ENCODE measurements at regions not wholly inside any gene's neighbourhood (a gene's known extent, or its start where the extent isn't known, plus 50 kb on each side); places are given as distances from the start of the nearest gene placed in this dataset.

DNA sequence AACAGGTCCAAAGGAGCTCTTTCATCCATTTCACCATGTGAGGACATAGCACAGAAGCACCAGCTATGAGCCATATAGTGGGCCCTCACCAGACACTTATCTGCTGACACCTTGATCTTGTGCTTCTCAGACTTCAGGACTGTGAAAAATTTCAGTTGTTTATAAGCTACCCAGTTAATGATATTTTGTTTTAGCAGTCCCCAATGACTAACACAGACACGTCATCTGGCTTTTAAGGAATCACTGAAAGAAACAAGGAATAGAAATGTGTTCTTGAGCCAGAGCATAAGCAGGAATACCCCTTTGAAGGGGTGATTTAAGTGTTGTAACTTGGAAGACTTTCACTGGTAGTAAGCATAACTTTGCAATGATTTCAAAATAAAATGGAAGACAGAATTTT, 214.7 kb upstream of the PTCHD4 start:
- no peaks in the 10 kb centered on the region for H3K79me2 ChIP-seq (ENCODE audit: control insufficient read depth, insufficient read depth, low read length, unreplicated experiment)
- H3K4me3 ChIP-seq (ENCODE audit: low read depth, low read length), result no peak overlapping the region
- H2AFZ ChIP-seq (ENCODE audit: low read length, unreplicated experiment), result no peak overlapping the region
- H3K4me1 ChIP-seq (ENCODE audit: control insufficient read depth, insufficient read depth, low read length, unreplicated experiment), result peaks cover 13% of the 10 kb centered on the region
- H3K27ac ChIP-seq (ENCODE audit: low read depth, low read length), result no peak overlapping the region
- no peaks in the 10 kb centered on the region for H3K36me3 ChIP-seq (ENCODE audit: insufficient read depth, low read length)
- no peaks in the 10 kb centered on the region for H3K27me3 ChIP-seq (ENCODE audit: insufficient read depth, low read length)

DNA sequence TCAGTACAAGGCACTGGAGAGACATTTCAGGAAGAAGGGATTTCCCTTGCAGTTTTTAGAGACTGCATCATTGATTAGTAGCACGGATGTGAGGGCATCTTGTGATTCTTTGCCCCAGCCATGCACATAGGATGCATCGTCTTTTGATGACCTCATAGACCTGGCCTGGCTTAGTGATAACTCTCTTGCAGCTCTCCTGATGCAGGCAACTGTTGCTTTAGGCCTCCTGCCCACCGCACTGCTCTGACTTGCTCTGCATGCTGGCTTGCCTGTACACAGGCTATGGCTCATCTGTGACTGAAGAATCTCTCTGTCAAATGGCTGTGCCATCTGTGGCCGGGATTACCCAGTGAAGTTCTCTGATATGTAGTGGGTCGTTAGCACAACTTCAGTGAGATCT, 207.7 kb upstream of the PTCHD4 start:
- Histone ChIP-seq H3K27ac (ENCODE audit: low read depth, low read length) (no peak overlapping the region), H3K4me3 (ENCODE audit: low read depth, low read length) (no peak overlapping the region), H3K79me2 (ENCODE audit: control insufficient read depth, insufficient read depth, low read length, unreplicated experiment) (no peaks in the 10 kb centered on the region), H2AFZ (ENCODE audit: low read length, unreplicated experiment) (no peak overlapping the region), H3K4me1 (ENCODE audit: control insufficient read depth, insufficient read depth, low read length, unreplicated experiment) (no peaks in the 10 kb centered on the region), H3K27me3 (ENCODE audit: insufficient read depth, low read length) (no peaks in the 10 kb centered on the region), H3K36me3 (ENCODE audit: insufficient read depth, low read length) (no peaks in the 10 kb centered on the region)

DNA sequence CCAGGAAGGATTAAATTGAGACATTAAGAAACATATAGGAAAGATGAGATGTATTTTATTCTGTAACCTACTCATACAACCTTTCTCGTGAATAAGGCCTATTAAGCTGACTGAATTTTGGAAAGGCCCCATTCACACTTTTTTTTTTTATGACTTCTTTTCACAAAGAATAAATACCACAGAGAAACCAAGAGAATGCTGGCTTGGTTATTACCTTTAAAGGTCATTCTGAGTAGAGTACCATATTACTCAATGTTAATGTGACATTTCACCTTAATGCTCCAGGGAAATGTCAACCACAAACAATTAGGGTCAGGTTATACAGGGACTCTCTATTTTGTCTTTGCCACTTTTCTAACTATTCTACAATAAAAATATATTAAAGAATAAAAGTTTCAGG, 204.9 kb upstream of the PTCHD4 start:
- Histone ChIP-seq H3K79me2 (ENCODE audit: control insufficient read depth, insufficient read depth, low read length, unreplicated experiment) (no peaks in the 10 kb centered on the region), H3K4me1 (ENCODE audit: control insufficient read depth, insufficient read depth, low read length, unreplicated experiment) (no peaks in the 10 kb centered on the region), H3K36me3 (ENCODE audit: insufficient read depth, low read length) (no peaks in the 10 kb centered on the region), H3K27ac (ENCODE audit: low read depth, low read length) (no peak overlapping the region), H2AFZ (ENCODE audit: low read length, unreplicated experiment) (no peak overlapping the region), H3K4me3 (ENCODE audit: low read depth, low read length) (no peak overlapping the region), H3K27me3 (ENCODE audit: insufficient read depth, low read length) (no peaks in the 10 kb centered on the region)

DNA sequence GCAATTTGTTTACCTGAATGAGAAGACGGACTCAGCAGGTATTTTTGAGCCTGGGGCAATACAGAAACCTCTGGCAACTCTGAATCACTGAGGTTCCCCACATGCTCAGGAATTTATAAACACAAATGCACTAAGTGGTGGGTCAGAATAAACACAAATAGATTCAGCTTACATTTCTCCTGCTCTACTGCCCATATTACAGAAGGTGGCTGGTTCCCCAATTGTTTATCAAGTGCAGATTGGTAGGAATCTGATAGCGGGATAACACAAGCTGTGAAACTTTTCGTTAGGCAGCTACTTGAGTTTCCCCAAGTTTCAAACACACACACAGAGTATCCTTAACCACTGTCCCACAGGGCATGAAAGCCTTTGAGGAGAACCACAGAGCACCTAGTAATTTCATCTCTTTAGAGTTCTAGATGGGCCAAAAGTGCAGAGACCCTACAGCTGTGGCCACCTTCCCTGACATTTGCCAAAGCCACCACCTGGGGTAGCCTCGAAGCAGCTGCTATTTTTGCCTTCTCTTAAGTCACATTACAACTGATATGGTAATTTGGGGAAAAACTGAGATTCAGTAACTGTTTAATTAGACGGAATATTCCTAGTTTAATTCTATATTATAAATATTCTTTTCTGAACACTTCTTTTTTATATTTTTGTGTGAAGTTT, 204.2 kb upstream of the PTCHD4 start:
- no peak overlapping the region for H2AFZ ChIP-seq (ENCODE audit: low read length, unreplicated experiment)
- H3K27ac ChIP-seq (ENCODE audit: low read depth, low read length), result no peak overlapping the region
- H3K27me3 ChIP-seq (ENCODE audit: insufficient read depth, low read length), result no peaks in the 10 kb centered on the region
- H3K4me1 ChIP-seq (ENCODE audit: control insufficient read depth, insufficient read depth, low read length, unreplicated experiment), result no peaks in the 10 kb centered on the region
- H3K4me3 ChIP-seq (ENCODE audit: low read depth, low read length), result no peak overlapping the region
- H3K36me3 ChIP-seq (ENCODE audit: insufficient read depth, low read length), result no peaks in the 10 kb centered on the region
- H3K79me2 ChIP-seq (ENCODE audit: control insufficient read depth, insufficient read depth, low read length, unreplicated experiment), result no peaks in the 10 kb centered on the region

DNA sequence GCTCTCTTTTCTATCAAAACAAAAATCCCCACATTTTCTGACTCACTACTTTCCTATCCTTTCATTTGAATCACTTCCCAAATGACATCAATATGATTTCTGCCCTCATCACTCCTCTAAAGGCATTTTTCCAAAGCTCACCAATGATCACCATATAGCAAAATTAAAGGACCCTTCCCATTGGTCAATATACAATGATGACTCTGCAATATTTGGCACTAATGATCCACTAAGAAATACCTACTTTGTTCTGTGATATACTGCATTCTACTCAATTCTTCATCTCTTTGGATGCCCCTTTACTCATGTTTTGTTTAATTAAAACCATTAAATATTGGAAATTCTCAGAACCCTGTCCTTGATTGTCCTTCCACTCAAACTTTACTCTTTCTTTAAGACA, 200.3 kb upstream of the PTCHD4 start:
- H2AFZ ChIP-seq (ENCODE audit: low read length, unreplicated experiment), result no peak overlapping the region
- no peaks in the 10 kb centered on the region for H3K79me2 ChIP-seq (ENCODE audit: control insufficient read depth, insufficient read depth, low read length, unreplicated experiment)
- no peaks in the 10 kb centered on the region for H3K36me3 ChIP-seq (ENCODE audit: insufficient read depth, low read length)
- no peaks in the 10 kb centered on the region for H3K4me1 ChIP-seq (ENCODE audit: control insufficient read depth, insufficient read depth, low read length, unreplicated experiment)
- H3K27ac ChIP-seq (ENCODE audit: low read depth, low read length), result no peak overlapping the region
- no peak overlapping the region for H3K4me3 ChIP-seq (ENCODE audit: low read depth, low read length)
- no peaks in the 10 kb centered on the region for H3K27me3 ChIP-seq (ENCODE audit: insufficient read depth, low read length)

DNA sequence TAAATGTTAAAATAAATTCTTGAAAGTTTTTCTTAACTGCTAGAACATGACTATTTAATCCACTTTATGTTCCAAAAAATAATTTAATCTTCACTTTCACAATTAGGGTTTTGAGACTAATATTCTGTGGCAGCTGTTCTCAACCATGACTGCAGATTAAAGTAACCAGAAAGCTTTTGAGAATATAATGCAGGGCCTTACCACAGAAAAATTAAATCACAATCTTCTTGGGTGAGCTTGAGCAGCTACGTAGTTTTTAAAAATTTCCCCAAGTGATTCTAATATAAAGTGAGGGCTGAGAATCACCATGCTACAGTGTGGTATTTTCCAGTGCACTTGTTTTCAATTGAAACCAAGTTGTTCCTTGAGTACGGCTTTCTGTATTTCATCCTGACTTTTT, 196.6 kb upstream of the PTCHD4 start:
- no peak overlapping the region for H3K27ac ChIP-seq (ENCODE audit: low read depth, low read length)
- H3K4me1 ChIP-seq (ENCODE audit: control insufficient read depth, insufficient read depth, low read length, unreplicated experiment), result no peaks in the 10 kb centered on the region
- H3K4me3 ChIP-seq (ENCODE audit: low read depth, low read length), result no peak overlapping the region
- no peak overlapping the region for H2AFZ ChIP-seq (ENCODE audit: low read length, unreplicated experiment)
- H3K79me2 ChIP-seq (ENCODE audit: control insufficient read depth, insufficient read depth, low read length, unreplicated experiment), result no peaks in the 10 kb centered on the region
- H3K27me3 ChIP-seq (ENCODE audit: insufficient read depth, low read length), result no peaks in the 10 kb centered on the region
- no peaks in the 10 kb centered on the region for H3K36me3 ChIP-seq (ENCODE audit: insufficient read depth, low read length)

DNA sequence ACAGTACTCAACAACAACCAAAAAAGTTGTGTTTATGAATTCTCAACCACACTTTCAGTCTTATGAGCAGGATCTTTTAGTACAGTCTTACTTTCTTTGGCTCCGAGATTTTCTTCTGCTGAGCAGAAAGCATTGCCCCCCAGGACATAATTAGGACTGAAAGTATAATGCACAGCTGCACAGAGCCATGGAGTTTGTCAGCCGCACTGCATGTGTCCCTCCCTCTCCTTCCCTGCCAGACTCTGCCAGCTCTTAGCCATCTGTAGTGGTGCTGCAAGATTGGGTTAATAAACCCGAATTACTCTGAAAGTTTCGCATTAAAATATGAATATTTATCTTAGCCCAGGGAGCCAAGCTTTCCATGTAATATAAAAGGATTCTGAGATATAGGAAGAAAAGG, 179.6 kb upstream of the PTCHD4 start:
- Histone ChIP-seq H2AFZ (ENCODE audit: low read length, unreplicated experiment) (no peak overlapping the region), H3K27me3 (ENCODE audit: insufficient read depth, low read length) (no peaks in the 10 kb centered on the region), H3K79me2 (ENCODE audit: control insufficient read depth, insufficient read depth, low read length, unreplicated experiment) (no peaks in the 10 kb centered on the region), H3K4me1 (ENCODE audit: control insufficient read depth, insufficient read depth, low read length, unreplicated experiment) (no peaks in the 10 kb centered on the region), H3K36me3 (ENCODE audit: insufficient read depth, low read length) (no peaks in the 10 kb centered on the region), H3K4me3 (ENCODE audit: low read depth, low read length) (no peak overlapping the region), H3K27ac (ENCODE audit: low read depth, low read length) (no peak overlapping the region)

DNA sequence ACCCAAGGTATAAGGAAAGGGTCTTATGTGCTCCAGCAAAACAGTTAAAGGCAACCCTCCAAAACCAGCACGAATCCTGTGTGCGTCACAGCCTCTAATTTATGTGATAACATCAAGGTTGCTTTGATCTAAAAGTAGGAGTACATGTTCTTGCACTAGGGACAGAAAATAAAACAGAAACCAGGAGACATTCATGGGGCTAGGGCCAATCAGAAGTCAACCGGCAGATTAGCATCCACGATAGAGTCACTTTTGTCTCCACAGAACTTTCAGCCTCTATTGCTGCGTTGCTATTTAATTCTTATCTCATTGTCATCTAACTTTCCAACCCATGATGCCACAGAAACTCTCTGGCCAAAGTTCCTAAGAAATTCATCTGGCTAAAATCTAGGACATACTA, 178.8 kb upstream of the PTCHD4 start:
- H2AFZ ChIP-seq (ENCODE audit: low read length, unreplicated experiment), result no peak overlapping the region

DNA sequence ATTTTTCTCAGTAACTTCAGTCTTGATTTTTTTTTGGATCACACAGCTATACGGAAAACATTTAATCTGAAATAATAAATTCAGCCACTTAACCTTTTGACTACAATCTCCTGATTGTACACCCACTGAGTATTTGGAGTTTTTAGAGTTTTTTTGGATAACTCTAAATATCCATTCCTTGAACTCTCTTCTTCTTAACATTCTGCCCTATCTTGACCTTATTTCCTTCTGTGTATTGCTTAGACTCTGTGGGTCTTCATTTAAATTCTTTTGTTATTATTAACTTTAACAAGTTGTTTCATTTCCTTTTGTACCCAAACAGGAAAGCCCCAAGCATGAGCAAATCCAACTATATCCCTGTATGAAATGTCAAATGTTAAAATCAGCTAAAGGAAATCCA, 170.2 kb upstream of the PTCHD4 start:
- no peaks in the 10 kb centered on the region for H3K79me2 ChIP-seq (ENCODE audit: control insufficient read depth, insufficient read depth, low read length, unreplicated experiment)
- H2AFZ ChIP-seq (ENCODE audit: low read length, unreplicated experiment), result no peak overlapping the region
- H3K4me3 ChIP-seq (ENCODE audit: low read depth, low read length), result no peak overlapping the region
- no peaks in the 10 kb centered on the region for H3K27me3 ChIP-seq (ENCODE audit: insufficient read depth, low read length)
- no peaks in the 10 kb centered on the region for H3K4me1 ChIP-seq (ENCODE audit: control insufficient read depth, insufficient read depth, low read length, unreplicated experiment)
- H3K27ac ChIP-seq (ENCODE audit: low read depth, low read length), result no peak overlapping the region
- H3K36me3 ChIP-seq (ENCODE audit: insufficient read depth, low read length), result no peaks in the 10 kb centered on the region

More for the DNA sequence above, 178.8 kb upstream of the PTCHD4 start:
- H3K4me3 ChIP-seq (ENCODE audit: low read depth, low read length), result no peak overlapping the region
- no peaks in the 10 kb centered on the region for H3K79me2 ChIP-seq (ENCODE audit: control insufficient read depth, insufficient read depth, low read length, unreplicated experiment)
- no peaks in the 10 kb centered on the region for H3K27me3 ChIP-seq (ENCODE audit: insufficient read depth, low read length)
- no peak overlapping the region for H3K27ac ChIP-seq (ENCODE audit: low read depth, low read length)
- H3K36me3 ChIP-seq (ENCODE audit: insufficient read depth, low read length), result no peaks in the 10 kb centered on the region
- no peaks in the 10 kb centered on the region for H3K4me1 ChIP-seq (ENCODE audit: control insufficient read depth, insufficient read depth, low read length, unreplicated experiment)

DNA sequence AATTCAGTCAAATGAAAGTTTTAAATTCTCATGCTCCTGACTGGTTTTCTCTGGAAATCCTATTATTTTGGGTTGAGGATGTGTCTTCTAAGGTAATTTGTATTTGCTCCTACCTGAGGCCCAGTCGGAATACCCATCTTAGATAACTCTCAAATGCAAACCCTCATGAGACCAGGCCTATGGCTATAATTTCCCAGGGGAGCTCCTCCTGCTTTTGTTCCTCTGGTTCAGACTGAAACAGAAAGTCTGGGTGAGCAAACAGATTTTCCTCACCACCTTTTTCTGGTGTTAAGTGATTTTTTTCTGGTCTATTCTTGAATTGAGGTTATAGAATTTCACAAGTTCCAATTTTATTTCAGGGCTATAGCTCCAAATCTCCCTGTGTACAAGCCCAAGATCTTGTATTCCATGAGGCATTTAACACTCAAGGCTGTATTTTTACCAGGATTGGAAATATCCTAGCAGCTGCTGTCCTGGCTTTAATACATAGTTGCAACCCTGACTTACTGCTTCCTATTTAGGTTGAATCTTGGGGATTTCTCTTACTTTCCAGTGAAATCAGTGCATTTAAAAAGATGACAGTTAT, 169.1 kb upstream of the PTCHD4 start:
- Histone ChIP-seq H3K4me3 (ENCODE audit: low read depth, low read length) (no peak overlapping the region), H2AFZ (ENCODE audit: low read length, unreplicated experiment) (no peak overlapping the region), H3K36me3 (ENCODE audit: insufficient read depth, low read length) (no peaks in the 10 kb centered on the region), H3K4me1 (ENCODE audit: control insufficient read depth, insufficient read depth, low read length, unreplicated experiment) (no peaks in the 10 kb centered on the region), H3K27me3 (ENCODE audit: insufficient read depth, low read length) (no peaks in the 10 kb centered on the region), H3K79me2 (ENCODE audit: control insufficient read depth, insufficient read depth, low read length, unreplicated experiment) (no peaks in the 10 kb centered on the region), H3K27ac (ENCODE audit: low read depth, low read length) (no peak overlapping the region)

DNA sequence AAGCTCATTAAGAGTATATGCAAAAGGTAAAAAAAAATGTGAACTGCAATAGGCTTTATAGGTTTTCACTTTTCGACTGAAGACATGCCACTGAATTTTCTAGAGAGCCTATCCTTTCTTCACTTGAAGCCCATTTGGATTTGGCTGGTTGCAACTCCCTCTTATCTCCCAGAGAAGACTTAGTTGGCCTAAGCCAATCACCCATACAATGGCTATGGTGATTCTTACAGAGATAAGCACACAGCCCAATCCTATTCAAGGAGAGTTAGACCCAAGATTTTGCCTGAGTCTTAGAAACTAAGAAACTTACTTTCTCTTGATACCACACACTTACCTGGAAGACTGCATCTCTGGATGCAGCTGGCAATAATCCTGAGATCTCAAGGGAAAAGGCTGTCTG, 167.3 kb upstream of the PTCHD4 start:
- Histone ChIP-seq H3K4me1 (ENCODE audit: control insufficient read depth, insufficient read depth, low read length, unreplicated experiment) (no peaks in the 10 kb centered on the region), H3K27ac (ENCODE audit: low read depth, low read length) (no peak overlapping the region), H3K27me3 (ENCODE audit: insufficient read depth, low read length) (no peaks in the 10 kb centered on the region), H3K4me3 (ENCODE audit: low read depth, low read length) (no peak overlapping the region), H3K36me3 (ENCODE audit: insufficient read depth, low read length) (no peaks in the 10 kb centered on the region), H2AFZ (ENCODE audit: low read length, unreplicated experiment) (no peak overlapping the region), H3K79me2 (ENCODE audit: control insufficient read depth, insufficient read depth, low read length, unreplicated experiment) (no peaks in the 10 kb centered on the region)

All from ACC112 (cell line).